AG04449 (cell line): ENCODE measurements at regions not wholly inside any gene's neighbourhood (a gene's known extent, or its start where the extent isn't known, plus 50 kb on each side); places are given as distances from the start of the nearest gene placed in this dataset.

Experiments
- CTCF ChIA-PET: fragments of 350-600 bp; formaldehyde crosslinking; extraction: SDS; loops from one replicate; lab custom pipeline; 2021; ENCODE audit warnings: antibody characterized with exemption; lab: Yijun Ruan, JAX
- POLR2A ChIA-PET: fragments of 400-600, 350-600 bp; formaldehyde crosslinking; extraction: SDS; loops from one replicate; lab custom pipeline; 2020; ENCODE audit warnings: antibody characterized with exemption, inconsistent platforms; lab: Yijun Ruan, JAX
- DNase-seq: peaks from one replicate; pipeline ENCODE4 v3.0.0-alpha.2; 2010; ENCODE audit warnings: low read depth, low spot score
- H3K4me3 ChIP-seq: 2 replicates; pipeline ENCODE4 v1.5.1; 2011; ENCODE audit warnings: low read depth, mild to moderate bottlenecking, control low read depth, low read length
- TF ChIP-seq, protein P1 (sequence below): IDR thresholded peaks from one replicate; pipeline ENCODE4 v1.5.1; 2011; ENCODE audit warnings: mild to moderate bottlenecking, moderate library complexity, low read length, control low read depth, inconsistent platforms; ENCODE audit not compliant: insufficient read depth; ENCODE audit errors: missing control alignments

DNA sequence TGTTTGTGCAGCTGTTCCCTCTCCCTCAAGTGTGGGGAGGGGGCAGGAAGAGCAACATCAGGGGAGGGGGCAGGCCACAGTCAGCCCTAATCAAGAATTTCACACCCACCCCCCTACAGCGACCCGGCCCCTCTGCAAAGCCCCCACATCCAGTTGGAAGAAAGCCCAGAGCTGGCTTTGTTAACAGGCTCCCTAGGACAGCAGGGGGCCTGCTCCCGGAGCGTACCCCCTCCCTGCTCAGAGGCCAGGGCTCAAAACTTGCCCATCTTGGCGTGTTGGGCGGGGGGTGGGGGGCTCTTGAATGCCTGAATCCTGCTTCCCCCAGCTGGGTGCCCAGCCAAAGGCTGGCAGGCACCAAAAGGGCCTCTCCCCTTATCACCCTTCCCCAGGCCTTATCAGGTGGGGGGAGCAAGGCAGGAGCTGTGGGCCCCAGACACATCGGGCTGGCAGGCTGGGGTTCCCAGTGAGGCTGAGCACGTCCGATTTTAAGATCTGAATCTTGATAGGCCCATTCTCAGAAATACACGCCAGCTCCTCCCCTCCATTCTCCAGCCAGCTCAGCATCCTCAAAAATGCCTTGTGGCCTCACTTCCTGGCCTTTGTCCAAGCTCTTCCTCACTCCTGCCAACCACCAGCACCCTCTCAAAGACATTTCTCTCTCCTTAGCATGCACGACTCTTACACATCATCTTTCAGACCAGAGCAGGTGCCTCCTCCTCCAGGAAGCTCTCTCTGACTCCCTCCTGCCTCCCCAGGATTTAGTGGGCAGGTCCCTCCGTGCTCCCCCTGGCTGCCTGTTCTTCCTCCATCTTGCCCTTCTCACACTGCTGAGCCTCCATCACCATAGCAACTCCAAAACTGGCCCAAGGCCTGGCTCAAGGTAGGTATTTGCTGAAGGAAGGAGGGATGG lies 384.8 kb downstream of the MN1 start:
- ChIA-PET CTCF (interaction anchor here (0.8 to 4.0 kb wide), 2 partner anchors 9 to 12 kb away, joined by 3 to 32 read pairs; no protein-coding TSS in a partner anchor), POLR2A (no interaction called here)
- peak; percentile 84 for DNase-seq

DNA sequence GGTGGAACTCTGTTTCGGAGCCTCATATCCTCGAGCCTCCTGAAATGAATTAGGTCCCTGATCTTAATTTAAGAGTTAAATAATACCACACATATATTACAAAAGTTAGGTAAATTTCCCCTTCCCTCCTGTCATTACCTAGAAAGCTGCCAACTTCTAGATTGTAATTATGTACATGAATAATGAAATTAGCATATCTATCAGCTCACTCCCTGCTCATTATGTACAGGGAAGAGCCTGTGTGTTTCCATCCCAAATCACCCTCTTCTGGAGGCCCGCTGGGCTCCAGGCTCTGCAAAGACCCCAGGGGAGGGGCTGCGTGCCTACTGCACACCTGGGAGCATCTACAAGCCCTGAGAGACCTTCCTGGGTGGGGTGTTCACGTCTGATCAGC lies 384.1 kb downstream of the MN1 start:
- DNase-seq, result no peak
- POLR2A ChIA-PET, result no interaction called here
- TF ChIP-seq, protein P1, sequence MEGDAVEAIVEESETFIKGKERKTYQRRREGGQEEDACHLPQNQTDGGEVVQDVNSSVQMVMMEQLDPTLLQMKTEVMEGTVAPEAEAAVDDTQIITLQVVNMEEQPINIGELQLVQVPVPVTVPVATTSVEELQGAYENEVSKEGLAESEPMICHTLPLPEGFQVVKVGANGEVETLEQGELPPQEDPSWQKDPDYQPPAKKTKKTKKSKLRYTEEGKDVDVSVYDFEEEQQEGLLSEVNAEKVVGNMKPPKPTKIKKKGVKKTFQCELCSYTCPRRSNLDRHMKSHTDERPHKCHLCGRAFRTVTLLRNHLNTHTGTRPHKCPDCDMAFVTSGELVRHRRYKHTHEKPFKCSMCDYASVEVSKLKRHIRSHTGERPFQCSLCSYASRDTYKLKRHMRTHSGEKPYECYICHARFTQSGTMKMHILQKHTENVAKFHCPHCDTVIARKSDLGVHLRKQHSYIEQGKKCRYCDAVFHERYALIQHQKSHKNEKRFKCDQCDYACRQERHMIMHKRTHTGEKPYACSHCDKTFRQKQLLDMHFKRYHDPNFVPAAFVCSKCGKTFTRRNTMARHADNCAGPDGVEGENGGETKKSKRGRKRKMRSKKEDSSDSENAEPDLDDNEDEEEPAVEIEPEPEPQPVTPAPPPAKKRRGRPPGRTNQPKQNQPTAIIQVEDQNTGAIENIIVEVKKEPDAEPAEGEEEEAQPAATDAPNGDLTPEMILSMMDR, result no peak
- CTCF ChIA-PET, result interaction anchor here (4.0 kb wide), 1 partner anchor 12 kb away, joined by 32 read pairs; no protein-coding TSS in a partner anchor
- H3K4me3 ChIP-seq, result no peak overlapping the region

More for the DNA sequence above, 384.8 kb downstream of the MN1 start:
- H3K4me3 ChIP-seq, result no peak overlapping the region; the same call in 1 of the 2 replicates
- TF ChIP-seq, protein P1, result no peak

DNA sequence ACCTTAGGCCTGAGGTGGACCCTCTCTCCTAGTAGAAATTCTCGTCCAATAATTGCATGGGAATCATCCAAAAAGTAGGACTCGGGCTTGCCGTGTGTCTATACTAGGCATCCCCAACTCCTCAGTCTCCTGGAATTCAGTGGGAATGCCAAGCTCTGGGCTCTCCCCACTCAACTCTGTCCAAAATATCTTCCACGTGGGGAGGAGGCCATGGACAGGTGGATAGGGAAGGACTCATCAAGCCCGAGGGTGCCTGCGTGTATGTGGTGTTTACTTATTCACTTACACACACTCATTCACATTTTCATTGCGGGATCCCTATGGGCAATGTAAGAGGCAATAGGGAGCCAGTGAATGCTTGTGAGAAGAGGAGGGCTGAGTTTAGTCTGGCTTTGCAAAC lies 383.3 kb downstream of the MN1 start:
- POLR2A ChIA-PET, result no interaction called here
- TF ChIP-seq, protein P1, result no peak
- CTCF ChIA-PET, result interaction anchor here (1.1 to 1.3 kb wide), 3 partner anchors 14 to 71 kb away, joined by 3 read pairs; no protein-coding TSS in a partner anchor

DNA sequence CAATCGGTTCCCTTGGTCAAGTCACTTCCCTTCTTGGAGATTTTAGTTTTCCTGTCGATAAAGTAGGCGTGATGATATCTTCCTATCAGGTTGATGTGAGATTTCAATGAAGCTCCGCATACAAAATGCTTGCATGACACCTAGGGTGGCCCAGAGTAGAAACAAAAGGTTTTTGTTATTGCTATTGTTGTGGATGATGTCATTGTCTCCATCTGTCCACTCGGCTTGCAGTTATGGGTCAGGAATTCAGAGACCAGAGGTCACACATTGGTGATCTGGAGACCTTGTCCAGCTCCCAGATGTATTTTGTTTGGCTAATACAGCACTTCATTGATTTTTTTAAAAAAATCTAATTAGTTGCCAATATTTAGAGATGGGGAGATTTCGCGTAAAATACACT lies 382.1 kb downstream of the MN1 start:
- ChIA-PET CTCF (interaction anchor here (1.3 to 2.9 kb wide), 3 partner anchors 13 to 386 kb away, joined by 3 to 10 read pairs (median 6); no protein-coding TSS in a partner anchor), POLR2A (interaction anchor here (0.5 to 0.7 kb wide), 2 partner anchors 88 to 464 kb away, joined by 3 to 4 read pairs; no protein-coding TSS in a partner anchor)
- DNase-seq, result no peak

More for the DNA sequence above, 383.3 kb downstream of the MN1 start:
- H3K4me3 ChIP-seq, result no peak overlapping the region
- no peak for DNase-seq

DNA sequence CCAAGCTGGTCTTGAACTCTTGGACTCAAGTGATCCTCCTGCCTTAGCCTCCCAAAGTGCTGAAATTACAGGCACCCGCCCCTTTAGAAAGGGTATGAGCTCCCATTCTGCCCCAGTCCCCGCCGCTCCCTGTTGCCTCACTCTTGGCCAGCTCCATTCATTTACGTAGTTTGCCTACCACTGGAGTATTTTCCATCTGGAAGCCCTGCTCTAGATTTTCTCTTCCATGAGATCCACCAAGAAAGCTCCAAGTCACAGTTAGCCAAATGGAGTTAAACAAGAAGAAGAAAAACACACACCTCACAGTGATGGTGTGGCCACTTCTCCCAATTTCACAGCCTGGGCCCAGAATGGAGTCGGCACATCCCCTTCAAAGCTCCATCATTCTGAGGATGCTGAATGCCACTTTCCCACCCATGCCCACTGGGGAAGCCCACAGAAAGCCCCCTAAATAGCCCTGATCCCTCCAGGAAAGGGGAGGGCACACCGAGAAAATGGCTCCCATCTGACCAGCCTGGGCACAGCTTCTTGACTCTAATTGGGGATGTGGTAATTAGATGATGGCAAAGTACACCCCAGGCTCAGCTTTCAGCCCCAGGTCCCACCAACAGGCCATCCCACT lies 381.2 kb downstream of the MN1 start:
- ChIA-PET CTCF (interaction anchor here (1.2 to 2.9 kb wide), 4 partner anchors 14 to 386 kb away, joined by 3 to 10 read pairs (median 4); no protein-coding TSS in a partner anchor), POLR2A (interaction anchor here (1.5 kb wide), 1 partner anchor 38 kb away, joined by 5 read pairs; no protein-coding TSS in a partner anchor)
- H3K4me3 ChIP-seq, result no peak overlapping the region
- no peak for DNase-seq
- TF ChIP-seq, protein P1, result no peak

More for the DNA sequence above, 382.1 kb downstream of the MN1 start:
- TF ChIP-seq, protein P1, result no peak
- no peak overlapping the region for H3K4me3 ChIP-seq
